Astrocyte of the cerebellum (primary cell): ENCODE measurements at regions not wholly inside any gene's neighbourhood (a gene's known extent, or its start where the extent isn't known, plus 50 kb on each side); places are given as distances from the start of the nearest gene placed in this dataset.
"Not testable (repeated sequence)": the region's sequence is repeated elsewhere in the genome, so short reads cannot be mapped to it uniquely, and the experiment has no call there.

Source experiments
- DNase-seq: peaks from one replicate; pipeline ENCODE4 v3.0.0-alpha.2; 2011; ENCODE audit warnings: low read depth
- H3K4me3 ChIP-seq: 2 replicates; pipeline ENCODE4 v1.5.1; 2011; ENCODE audit warnings: mild to moderate bottlenecking, low read depth, low read length, moderate library complexity
- CTCF ChIP-seq: IDR thresholded peaks from 2 replicates; pipeline ENCODE4 v1.5.1; 2012; ENCODE audit warnings: low read length, low read depth, moderate library complexity, mild to moderate bottlenecking; ENCODE audit errors: missing control alignments
- in situ Hi-C: cut with HindIII; loops from 2 replicates; pipeline ENCODE4 v1.10.0; 2017; ENCODE audit warnings: low sequenced_read_pairs

- no peak overlapping the region for H3K4me3 ChIP-seq
- no peak for DNase-seq
- TF ChIP-seq CTCF, result no peak
- in situ Hi-C loops, result no loop called here
These were observed 493.9 kb upstream of the ADGRB3 start for GRCh38 chr6:68141190-68141589.

- H3K4me3 ChIP-seq, result no peak overlapping the region
- TF ChIP-seq CTCF, result no peak
- DNase-seq, result no peak
- in situ Hi-C loops, result no loop called here
These were observed 496.0 kb upstream of the ADGRB3 start for GRCh38 chr6:68139130-68139529.

GRCh38 chr6:68134796-68135195 is 500.3 kb upstream of the ADGRB3 start:
- no peak overlapping the region for H3K4me3 ChIP-seq
- no peak for DNase-seq
- in situ Hi-C loops, result no loop called here
- no peak for TF ChIP-seq CTCF

GRCh38 chr6:68128211-68128610 is 506.9 kb upstream of the ADGRB3 start:
- in situ Hi-C loops, result no loop called here
- no peak for DNase-seq
- no peak overlapping the region for H3K4me3 ChIP-seq
- TF ChIP-seq CTCF, result no peak

GRCh38 chr6:68127074-68127473 is 508.0 kb upstream of the ADGRB3 start:
- in situ Hi-C loops, result no loop called here
- DNase-seq, result no peak
- no peak for TF ChIP-seq CTCF
- H3K4me3 ChIP-seq, result no peak overlapping the region

GRCh38 chr6:68126089-68126749 is 508.9 kb upstream of the ADGRB3 start:
- no peak overlapping the region for H3K4me3 ChIP-seq
- in situ Hi-C loops, result no loop called here
- TF ChIP-seq CTCF, result no peak
- DNase-seq, result no peak

GRCh38 chr6:68122975-68123374 is 512.1 kb upstream of the ADGRB3 start:
- H3K4me3 ChIP-seq, DNase-seq, in situ Hi-C loops: not testable (repeated sequence)
